HG02938 (cell line): ENCODE measurements at regions not wholly inside any gene's neighbourhood (a gene's known extent, or its start where the extent isn't known, plus 50 kb on each side); places are given as distances from the start of the nearest gene placed in this dataset.

Source experiments
- ATAC-seq: cut with Tn5 transposase; IDR thresholded peaks from one replicate; pipeline ENCODE4 v1.9.1; 2021; ENCODE audit warnings: mild to moderate bottlenecking, moderate library complexity; ENCODE audit not compliant: unreplicated experiment

- ATAC-seq: no peak
Measured at GRCh38 chr4:107253579-107254068, 217.5 kb upstream of the DKK2 start.

DNA sequence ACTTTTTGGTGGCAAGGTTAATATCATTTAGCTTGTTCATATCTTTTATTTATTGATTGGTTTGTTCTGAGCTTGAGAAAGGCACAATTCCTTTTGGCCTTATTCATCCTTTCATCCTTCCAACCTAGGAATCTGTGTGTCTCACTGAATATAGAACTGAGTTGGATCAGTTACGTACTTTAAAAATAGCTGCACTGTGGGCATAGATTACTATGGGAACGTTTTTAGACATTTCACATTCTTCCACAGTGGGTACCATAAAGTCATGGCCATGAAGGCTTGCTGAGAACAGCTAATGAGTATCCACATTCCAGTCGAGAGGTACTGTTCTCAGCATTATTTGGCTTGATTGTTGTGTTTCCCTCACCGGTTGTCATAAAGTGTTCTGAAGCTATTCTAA lies 217.0 kb upstream of the DKK2 start:
- ATAC-seq: no peak

GRCh38 chr4:107252571-107252970 lies 216.5 kb upstream of the DKK2 start:
- ATAC-seq: no peak

DNA sequence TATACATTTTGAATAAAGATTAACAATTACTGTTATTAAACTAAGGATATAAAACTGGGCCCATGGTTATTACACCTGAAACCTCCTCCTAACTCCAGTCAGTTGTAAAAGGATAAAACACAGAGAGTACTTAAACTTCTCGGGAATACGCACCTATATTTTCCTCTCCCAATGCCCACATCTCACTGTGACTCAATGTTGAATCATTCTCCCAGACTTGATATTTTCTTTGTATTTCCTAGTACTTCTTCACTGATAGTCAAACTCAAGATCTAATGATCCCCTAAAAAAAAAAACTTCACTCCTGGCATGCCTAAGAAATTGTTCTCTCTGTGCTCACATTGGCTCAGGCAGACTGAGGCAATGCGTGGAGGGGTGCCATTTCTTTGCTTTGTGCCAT lies 212.5 kb upstream of the DKK2 start:
- no peak for ATAC-seq

DNA sequence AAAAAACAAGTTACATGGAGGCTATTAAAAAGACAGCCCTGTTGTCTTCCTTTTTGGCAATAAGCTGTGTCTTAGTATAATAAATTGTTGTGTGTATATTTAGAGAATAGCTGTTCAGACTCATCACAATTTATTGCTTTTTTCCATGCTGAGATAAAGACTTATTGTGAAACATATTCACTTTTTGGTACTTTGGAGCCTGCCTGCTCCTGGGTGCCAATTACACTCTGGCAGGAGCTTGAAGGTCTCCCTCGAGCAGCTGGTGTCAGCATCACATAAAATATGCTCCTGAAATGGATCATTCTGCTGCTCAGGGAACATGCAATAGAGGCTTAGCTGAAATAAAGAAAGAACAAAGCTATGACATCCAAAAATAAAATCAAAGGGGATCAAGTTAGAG lies 211.6 kb upstream of the DKK2 start:
- no peak for ATAC-seq

- no peak for ATAC-seq
Measured at GRCh38 chr4:107246761-107247160, 210.6 kb upstream of the DKK2 start.

- no peak for ATAC-seq
Measured at GRCh38 chr4:107243141-107243781, 207.1 kb upstream of the DKK2 start.

- ATAC-seq: no peak
Measured at GRCh38 chr4:107220976-107221375, 184.9 kb upstream of the DKK2 start.

DNA sequence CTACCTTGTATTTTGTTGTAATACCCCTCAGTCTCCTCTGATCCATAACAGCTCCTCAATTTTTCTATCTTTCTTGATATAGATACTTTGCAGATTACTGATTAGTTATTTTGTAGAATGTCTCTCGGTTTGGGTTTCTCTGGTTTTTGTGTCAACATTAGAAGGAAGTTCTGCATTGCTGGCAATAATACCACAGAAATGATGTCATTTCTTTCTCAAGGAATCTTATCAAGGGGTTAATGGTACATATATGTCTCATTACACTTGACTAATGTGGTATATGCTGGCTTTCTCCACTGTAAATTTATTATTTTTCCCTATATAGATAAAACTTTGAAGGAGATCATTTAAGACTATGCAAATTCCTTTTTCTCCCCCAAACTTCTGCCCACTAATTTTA lies 183.6 kb upstream of the DKK2 start:
- ATAC-seq: no peak

- ATAC-seq: no peak
Measured at GRCh38 chr4:107216379-107216778, 180.3 kb upstream of the DKK2 start.

DNA sequence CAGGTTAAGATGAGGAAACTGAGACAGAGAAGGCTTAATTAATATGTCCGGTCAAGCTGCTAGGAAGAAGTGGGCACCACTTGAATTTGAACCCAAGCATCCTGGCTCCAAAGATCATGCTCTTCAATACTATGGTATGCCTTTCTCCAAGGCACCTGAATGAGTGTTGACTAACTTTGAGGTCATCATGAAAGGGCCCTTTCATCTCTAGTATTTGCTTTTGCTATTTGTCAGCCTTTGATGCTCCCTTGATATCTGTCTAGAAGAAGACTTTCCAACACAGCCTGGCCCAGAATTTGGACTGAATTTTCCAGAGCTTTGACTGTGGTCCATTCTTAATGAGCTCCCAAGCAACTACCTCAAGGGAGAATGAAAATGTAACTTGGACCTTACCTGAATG lies 179.1 kb upstream of the DKK2 start:
- no peak for ATAC-seq

GRCh38 chr4:107213880-107214279 lies 177.8 kb upstream of the DKK2 start:
- no peak for ATAC-seq

- no peak for ATAC-seq
Measured at GRCh38 chr4:107213410-107213809, 177.3 kb upstream of the DKK2 start.

DNA sequence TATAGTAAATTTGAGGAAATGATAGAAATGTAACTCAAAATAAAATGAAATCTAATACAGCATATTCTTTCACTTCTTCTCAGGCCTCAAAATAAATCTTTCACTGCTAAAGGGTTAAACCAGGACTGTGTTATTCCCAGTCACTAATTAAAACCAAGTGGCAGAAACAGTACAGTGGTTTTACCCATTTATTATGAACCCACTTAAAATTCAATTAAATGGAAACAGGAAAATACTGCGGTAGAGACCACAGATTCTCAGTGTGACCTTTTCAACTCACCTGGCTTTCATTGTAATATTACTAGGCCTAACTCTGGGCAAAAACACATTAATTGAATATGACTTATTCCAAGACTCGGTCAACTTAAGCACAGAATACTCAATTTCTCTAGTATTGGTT lies 176.5 kb upstream of the DKK2 start:
- ATAC-seq: no peak

- no peak for ATAC-seq
Measured at GRCh38 chr4:107210450-107211239, 174.5 kb upstream of the DKK2 start.

GRCh38 chr4:107203733-107204132 lies 167.6 kb upstream of the DKK2 start:
- no peak for ATAC-seq

- no peak for ATAC-seq
Measured at GRCh38 chr4:107202744-107203143, 166.6 kb upstream of the DKK2 start.

GRCh38 chr4:107197121-107197520 lies 161.0 kb upstream of the DKK2 start:
- ATAC-seq: no peak

DNA sequence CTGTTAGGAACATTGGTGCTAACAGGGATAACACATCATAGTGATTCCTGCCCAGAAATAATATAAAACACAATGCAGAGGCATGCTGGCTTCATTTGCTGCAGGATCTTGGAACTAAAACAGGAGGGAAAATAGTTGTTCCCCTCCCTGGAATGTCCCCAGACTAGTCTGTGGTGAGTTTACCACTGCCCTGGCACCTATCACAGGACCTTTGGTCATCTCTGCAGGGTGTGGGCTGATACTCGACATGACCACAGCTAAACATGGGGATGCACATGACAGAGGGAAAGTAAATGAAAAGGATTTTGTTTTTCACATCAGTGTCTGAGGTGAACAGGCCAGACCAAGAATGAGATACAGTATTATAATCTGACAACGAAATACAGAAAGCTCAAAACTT lies 160.2 kb upstream of the DKK2 start:
- no peak for ATAC-seq

DNA sequence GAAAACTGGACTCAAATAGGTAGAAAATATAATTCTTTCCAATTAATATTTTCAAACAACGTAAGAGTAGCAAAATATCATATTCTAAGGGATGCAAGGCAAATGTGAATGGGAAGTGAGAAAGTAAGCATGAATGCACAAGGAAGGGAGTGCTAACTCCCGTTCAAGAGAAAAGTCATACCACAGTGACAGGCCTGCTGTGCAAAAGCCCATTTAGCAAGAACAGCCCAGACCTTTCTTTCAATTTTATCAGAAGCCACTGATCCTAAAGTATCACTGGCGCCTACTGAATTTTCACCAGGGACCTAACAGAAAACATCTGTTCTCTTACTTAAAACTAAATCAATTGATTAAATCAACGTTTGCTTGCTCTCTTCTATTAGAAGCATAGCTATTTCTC lies 157.9 kb upstream of the DKK2 start:
- no peak for ATAC-seq

DNA sequence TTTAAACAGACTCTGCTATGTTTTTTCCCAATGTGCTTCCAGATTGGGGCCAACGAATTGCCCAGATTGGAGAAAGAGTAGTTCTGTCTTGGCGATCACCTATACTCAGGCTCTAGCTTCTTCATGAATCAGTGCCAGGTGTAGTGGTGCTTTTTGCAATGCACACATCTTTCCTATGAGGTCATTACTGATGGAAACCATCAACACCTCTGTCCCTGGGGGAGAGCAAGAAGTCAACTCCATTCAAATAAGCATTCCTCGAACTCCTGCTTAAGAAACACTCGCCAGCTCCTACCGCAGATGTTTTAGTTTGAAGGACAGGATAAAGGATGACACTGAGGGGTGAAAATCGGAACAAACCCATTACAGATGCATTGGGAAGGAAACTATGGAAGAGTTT lies 156.5 kb upstream of the DKK2 start:
- ATAC-seq: no peak

DNA sequence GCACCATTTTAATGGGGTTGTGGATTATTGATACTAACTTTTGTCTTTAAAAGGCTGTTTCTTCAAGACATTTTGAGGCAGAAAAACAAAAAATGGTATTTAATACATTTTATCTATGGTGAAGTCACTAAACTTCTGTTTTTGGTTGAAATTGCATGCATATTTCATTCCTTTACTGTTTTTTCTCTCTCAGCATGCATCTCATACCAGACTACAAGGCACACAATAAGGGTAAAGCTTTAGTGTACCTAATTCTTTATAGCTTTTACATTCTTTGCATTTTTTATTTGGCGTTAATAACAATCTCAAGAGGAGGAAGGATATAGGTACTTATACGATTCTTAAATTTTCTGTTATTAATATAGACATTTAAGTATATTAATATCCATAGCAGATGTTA lies 151.0 kb upstream of the DKK2 start:
- no peak for ATAC-seq
